C4-2B (cell line): ENCODE measurements at regions not wholly inside any gene's neighbourhood (a gene's known extent, or its start where the extent isn't known, plus 50 kb on each side); places are given as distances from the start of the nearest gene placed in this dataset.

Experiments used
- H3K27ac ChIP-seq: fragments of 450-650 bp; 2 replicates; pipeline ENCODE4 v1.5.1; 2017
- CTCF ChIP-seq: fragments of 450-650 bp; conservative IDR thresholded peaks from 2 replicates; pipeline ENCODE4 v1.5.1; 2017; ENCODE audit warnings: mild to moderate bottlenecking
- ZFX ChIP-seq: fragments of 450-650 bp; IDR thresholded peaks from 2 replicates; pipeline ENCODE4 v1.6.1; 2017

DNA sequence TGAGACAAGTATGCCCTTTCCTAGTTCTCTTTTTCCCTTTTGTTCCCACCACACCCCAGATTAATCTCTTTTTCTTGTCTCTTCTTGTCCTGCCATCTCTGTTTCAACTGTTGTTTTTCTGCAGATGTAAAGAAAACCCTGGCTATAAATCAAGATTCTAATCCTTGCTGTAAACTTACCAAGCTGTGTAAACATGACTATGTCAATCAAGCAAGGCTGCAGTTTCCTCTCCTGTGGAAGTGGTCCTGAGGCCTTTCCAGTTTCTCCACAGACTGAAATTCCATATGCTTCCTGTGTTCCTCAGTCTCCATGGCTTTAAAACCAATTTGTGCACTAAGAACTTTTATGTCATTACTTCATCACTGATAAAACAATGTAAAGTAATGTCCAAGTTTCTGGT is 288.8 kb upstream of the PIK3C3 start:
- no peak overlapping the region for H3K27ac ChIP-seq
- no peak for TF ChIP-seq CTCF
- TF ChIP-seq ZFX = no peak

- H3K27ac ChIP-seq = no peak overlapping the region
- no peak for TF ChIP-seq ZFX
- no peak for TF ChIP-seq CTCF
Observed at GRCh38 chr18:41665210-41665609, 289.8 kb upstream of the PIK3C3 start.

GRCh38 chr18:41660654-41661053 is 294.4 kb upstream of the PIK3C3 start:
- TF ChIP-seq CTCF (no peak), ZFX (no peak)
- H3K27ac ChIP-seq = no peak overlapping the region

- no peak overlapping the region for H3K27ac ChIP-seq
- TF ChIP-seq ZFX (no peak), CTCF (no peak)
Observed at GRCh38 chr18:41659438-41660130, 295.4 kb upstream of the PIK3C3 start.

GRCh38 chr18:41657189-41657588 is 297.8 kb upstream of the PIK3C3 start:
- H3K27ac ChIP-seq = no peak overlapping the region
- no peak for TF ChIP-seq ZFX
- no peak for TF ChIP-seq CTCF

DNA sequence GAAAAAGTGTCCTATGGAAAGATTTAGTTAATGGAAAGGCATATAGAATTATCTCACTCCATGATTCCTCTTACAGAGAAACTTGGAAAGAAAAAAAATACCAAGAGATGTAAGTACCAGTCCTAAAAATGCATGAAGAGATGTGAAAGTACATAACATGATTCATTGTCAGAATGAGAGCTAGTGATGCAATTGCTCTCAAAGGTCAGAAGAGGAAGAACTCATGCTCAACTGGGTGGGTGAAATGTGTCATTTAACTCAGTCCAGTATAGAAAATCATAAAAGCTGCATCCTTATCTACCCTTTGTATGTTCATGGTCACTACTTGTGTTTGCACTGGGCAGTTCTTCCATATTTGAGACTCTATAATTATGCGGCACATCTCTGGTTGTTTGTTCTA is 300.0 kb upstream of the PIK3C3 start:
- H3K27ac ChIP-seq = no peak overlapping the region
- no peak for TF ChIP-seq CTCF
- TF ChIP-seq ZFX = no peak

DNA sequence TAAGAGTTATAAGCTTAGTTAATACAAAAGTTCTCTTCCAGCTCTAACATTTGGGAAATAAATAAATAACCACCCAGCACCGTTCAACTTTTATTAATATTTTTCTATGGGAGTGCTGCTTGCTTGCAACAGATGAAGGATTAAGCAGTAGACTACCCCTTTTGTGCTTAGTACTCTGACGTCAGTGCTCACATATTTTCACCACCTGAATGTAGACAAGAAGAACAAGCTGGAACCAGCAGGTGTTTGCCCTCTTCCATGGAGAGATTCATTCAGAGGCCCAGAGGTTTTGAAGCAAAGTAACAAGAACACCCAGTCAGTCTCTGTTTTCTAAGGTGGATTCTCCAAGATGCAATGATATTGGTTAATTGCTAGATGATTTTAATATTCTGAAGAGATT is 307.1 kb upstream of the PIK3C3 start:
- H3K27ac ChIP-seq = no peak overlapping the region
- TF ChIP-seq CTCF = no peak
- TF ChIP-seq ZFX = no peak
